ENCODE measurements at regions not wholly inside any gene's neighbourhood (a gene's known extent, or its start where the extent isn't known, plus 50 kb on each side); places are given as distances from the start of the nearest gene placed in this dataset.

DNA sequence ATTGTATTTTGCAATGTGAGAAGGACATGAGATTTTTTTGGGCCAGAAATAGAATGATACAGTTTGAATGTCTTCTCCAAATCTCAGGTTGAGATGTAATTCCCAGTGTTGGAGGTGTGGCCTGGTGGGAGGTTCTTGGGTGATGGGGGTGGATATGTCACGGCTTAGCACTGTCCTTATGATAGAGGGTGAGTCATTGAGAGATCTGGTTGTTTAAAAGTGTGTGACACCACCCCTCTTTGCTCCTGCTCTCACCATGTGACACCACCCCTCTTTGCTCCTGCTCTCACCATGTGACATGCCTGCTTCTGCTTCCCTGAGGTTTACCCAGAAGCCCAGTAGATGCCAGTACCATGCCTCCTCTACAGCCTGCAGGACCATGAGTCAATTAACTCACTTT is 1226.9 kb downstream of the PCDH7 start:
- TF ChIP-seq, protein P1, sequence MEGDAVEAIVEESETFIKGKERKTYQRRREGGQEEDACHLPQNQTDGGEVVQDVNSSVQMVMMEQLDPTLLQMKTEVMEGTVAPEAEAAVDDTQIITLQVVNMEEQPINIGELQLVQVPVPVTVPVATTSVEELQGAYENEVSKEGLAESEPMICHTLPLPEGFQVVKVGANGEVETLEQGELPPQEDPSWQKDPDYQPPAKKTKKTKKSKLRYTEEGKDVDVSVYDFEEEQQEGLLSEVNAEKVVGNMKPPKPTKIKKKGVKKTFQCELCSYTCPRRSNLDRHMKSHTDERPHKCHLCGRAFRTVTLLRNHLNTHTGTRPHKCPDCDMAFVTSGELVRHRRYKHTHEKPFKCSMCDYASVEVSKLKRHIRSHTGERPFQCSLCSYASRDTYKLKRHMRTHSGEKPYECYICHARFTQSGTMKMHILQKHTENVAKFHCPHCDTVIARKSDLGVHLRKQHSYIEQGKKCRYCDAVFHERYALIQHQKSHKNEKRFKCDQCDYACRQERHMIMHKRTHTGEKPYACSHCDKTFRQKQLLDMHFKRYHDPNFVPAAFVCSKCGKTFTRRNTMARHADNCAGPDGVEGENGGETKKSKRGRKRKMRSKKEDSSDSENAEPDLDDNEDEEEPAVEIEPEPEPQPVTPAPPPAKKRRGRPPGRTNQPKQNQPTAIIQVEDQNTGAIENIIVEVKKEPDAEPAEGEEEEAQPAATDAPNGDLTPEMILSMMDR (IDR thresholded peaks at IDR 0.05) = no peak
- TF ChIP-seq, protein P2, sequence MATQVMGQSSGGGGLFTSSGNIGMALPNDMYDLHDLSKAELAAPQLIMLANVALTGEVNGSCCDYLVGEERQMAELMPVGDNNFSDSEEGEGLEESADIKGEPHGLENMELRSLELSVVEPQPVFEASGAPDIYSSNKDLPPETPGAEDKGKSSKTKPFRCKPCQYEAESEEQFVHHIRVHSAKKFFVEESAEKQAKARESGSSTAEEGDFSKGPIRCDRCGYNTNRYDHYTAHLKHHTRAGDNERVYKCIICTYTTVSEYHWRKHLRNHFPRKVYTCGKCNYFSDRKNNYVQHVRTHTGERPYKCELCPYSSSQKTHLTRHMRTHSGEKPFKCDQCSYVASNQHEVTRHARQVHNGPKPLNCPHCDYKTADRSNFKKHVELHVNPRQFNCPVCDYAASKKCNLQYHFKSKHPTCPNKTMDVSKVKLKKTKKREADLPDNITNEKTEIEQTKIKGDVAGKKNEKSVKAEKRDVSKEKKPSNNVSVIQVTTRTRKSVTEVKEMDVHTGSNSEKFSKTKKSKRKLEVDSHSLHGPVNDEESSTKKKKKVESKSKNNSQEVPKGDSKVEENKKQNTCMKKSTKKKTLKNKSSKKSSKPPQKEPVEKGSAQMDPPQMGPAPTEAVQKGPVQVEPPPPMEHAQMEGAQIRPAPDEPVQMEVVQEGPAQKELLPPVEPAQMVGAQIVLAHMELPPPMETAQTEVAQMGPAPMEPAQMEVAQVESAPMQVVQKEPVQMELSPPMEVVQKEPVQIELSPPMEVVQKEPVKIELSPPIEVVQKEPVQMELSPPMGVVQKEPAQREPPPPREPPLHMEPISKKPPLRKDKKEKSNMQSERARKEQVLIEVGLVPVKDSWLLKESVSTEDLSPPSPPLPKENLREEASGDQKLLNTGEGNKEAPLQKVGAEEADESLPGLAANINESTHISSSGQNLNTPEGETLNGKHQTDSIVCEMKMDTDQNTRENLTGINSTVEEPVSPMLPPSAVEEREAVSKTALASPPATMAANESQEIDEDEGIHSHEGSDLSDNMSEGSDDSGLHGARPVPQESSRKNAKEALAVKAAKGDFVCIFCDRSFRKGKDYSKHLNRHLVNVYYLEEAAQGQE (IDR thresholded peaks at IDR 0.05; ENCODE audit: insufficient read depth in 1 of 2, low read depth in 2 of 2, low read length in 1 of 2) = no peak

Measured in Panc1 (cell line).